ENCODE measurements at regions not wholly inside any gene's neighbourhood (a gene's known extent, or its start where the extent isn't known, plus 50 kb on each side); places are given as distances from the start of the nearest gene placed in this dataset.

- Histone ChIP-seq H3K27me3 (no peaks in the 10 kb centered on the region), H3K36me3 (no peaks in the 10 kb centered on the region), H3K9me3 (no peaks in the 10 kb centered on the region), H3K4me1 (no peaks in the 10 kb centered on the region), H3K4me3 (no peak overlapping the region), H3K9ac (ENCODE audit: low read depth in 2 of 2, low read length in 2 of 2) (no peak overlapping the region), H3K27ac (no peak overlapping the region)
- TF ChIP-seq CTCF (IDR thresholded peaks at IDR 0.05), result no peak
- intact Hi-C loops (cut with DNase I), result no loop called here
- no peak for DNase-seq
Measured at GRCh38 chr10:20624642-20625041, 272.5 kb downstream of the NEBL start.

GRCh38 chr10:20623546-20623945 lies 273.6 kb downstream of the NEBL start:
- Histone ChIP-seq H3K9ac (ENCODE audit: low read depth in 2 of 2, low read length in 2 of 2) (no peak overlapping the region), H3K27me3 (no peaks in the 10 kb centered on the region), H3K27ac (no peak overlapping the region), H3K4me3 (no peak overlapping the region), H3K4me1 (no peaks in the 10 kb centered on the region), H3K9me3 (no peaks in the 10 kb centered on the region), H3K36me3 (no peaks in the 10 kb centered on the region)
- DNase-seq, result no peak
- no peak for TF ChIP-seq CTCF (IDR thresholded peaks at IDR 0.05)
- intact Hi-C loops (cut with DNase I), result no loop called here

- DNase-seq, result no peak
- TF ChIP-seq CTCF (IDR thresholded peaks at IDR 0.05), result no peak
- H3K36me3 ChIP-seq, result no peaks in the 10 kb centered on the region
- no peaks in the 10 kb centered on the region for H3K4me1 ChIP-seq
- no peak overlapping the region for H3K4me3 ChIP-seq
- H3K27me3 ChIP-seq, result no peaks in the 10 kb centered on the region
- H3K9me3 ChIP-seq, result no peaks in the 10 kb centered on the region
- intact Hi-C loops (cut with DNase I), result no loop called here
- H3K9ac ChIP-seq (ENCODE audit: low read depth in 2 of 2, low read length in 2 of 2), result no peak overlapping the region
- no peak overlapping the region for H3K27ac ChIP-seq
Measured at GRCh38 chr10:20622531-20623211, 274.4 kb downstream of the NEBL start.

GRCh38 chr10:20620981-20621380 lies 276.1 kb downstream of the NEBL start:
- Histone ChIP-seq H3K27me3 (no peaks in the 10 kb centered on the region), H3K9ac (ENCODE audit: low read depth in 2 of 2, low read length in 2 of 2) (no peak overlapping the region), H3K36me3 (no peaks in the 10 kb centered on the region), H3K4me1 (no peaks in the 10 kb centered on the region), H3K4me3 (no peak overlapping the region), H3K27ac (no peak overlapping the region), H3K9me3 (no peaks in the 10 kb centered on the region)
- TF ChIP-seq CTCF (IDR thresholded peaks at IDR 0.05), result no peak
- intact Hi-C loops (cut with DNase I), result no loop called here
- no peak for DNase-seq

- intact Hi-C loops (cut with DNase I), result no loop called here
Measured at GRCh38 chr10:20618011-20618547, 279.0 kb downstream of the NEBL start.

More at GRCh38 chr10:20618011-20618547, 279.0 kb downstream of the NEBL start:
- DNase-seq, result no peak
- H3K9ac ChIP-seq (ENCODE audit: low read depth in 2 of 2, low read length in 2 of 2), result no peak overlapping the region
- no peak overlapping the region for H3K4me3 ChIP-seq
- H3K27me3 ChIP-seq, result no peaks in the 10 kb centered on the region
- no peak for TF ChIP-seq CTCF (IDR thresholded peaks at IDR 0.05)
- H3K36me3 ChIP-seq, result no peaks in the 10 kb centered on the region
- H3K9me3 ChIP-seq, result no peaks in the 10 kb centered on the region
- H3K4me1 ChIP-seq, result no peaks in the 10 kb centered on the region
- no peak overlapping the region for H3K27ac ChIP-seq
